H1 (cell line): ENCODE measurements at regions not wholly inside any gene's neighbourhood (a gene's known extent, or its start where the extent isn't known, plus 50 kb on each side); places are given as distances from the start of the nearest gene placed in this dataset.

ENCODE experiments used
- CEBPB ChIP-seq: IDR thresholded peaks from 2 replicates; pipeline ENCODE4 v1.6.1; 2012; ENCODE audit warnings: low read depth, low read length
- TF ChIP-seq, protein P1 (sequence below): IDR thresholded peaks from 2 replicates; pipeline ENCODE4 v1.6.1; 2012; ENCODE audit warnings: inconsistent platforms

DNA sequence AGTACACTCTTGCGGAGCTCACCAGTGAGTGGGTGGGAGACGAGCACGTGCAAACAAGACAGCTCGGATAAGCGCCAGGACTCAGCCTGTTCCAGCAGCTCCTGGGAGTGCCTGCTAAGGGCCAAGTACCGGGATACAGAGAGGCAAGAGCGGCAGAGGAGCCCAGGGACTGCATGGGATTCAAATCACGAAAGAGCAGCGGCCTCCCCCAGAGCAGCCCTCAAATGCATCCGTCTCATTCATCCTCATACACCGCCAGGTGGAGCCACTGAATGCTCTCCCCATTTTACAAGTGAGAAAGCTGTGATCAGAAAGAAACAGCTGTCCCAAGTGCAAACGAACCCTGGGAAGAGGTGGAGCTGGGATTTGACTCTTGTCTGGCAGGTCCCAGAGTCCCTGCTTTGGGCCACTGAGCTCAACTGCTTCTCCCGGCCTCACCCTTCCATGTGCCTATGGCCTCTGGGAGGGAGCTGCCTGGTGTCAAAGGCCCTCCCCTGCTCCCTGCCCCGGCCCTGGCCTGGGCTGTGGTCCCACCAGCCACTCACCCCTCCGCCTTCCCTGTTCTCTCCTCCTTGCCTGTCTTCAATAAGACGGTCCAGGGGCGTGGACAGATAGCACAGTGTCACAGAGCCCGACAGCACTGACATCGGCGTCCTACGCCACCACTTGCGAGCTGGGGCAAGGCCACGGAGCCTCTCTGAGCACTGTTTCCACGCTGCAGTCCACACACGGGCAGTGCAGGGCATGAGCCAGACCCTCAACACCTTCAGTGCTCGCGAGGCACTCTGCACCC lies 72.8 kb upstream of the TAF1B start (continued):
- TF ChIP-seq, protein P1, sequence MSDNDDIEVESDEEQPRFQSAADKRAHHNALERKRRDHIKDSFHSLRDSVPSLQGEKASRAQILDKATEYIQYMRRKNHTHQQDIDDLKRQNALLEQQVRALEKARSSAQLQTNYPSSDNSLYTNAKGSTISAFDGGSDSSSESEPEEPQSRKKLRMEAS = peak; percentile 41
- no peak for TF ChIP-seq CEBPB
- TF ChIP-seq, all 59 proteins: peak for 6
